ENCODE measurements at regions not wholly inside any gene's neighbourhood (a gene's known extent, or its start where the extent isn't known, plus 50 kb on each side); places are given as distances from the start of the nearest gene placed in this dataset.

- no peak for TF ChIP-seq CTCF (conservative IDR thresholded peaks at IDR 0.05; ENCODE audit: low read depth, low read length)
- no peak for TF ChIP-seq EZH2 (IDR thresholded peaks at IDR 0.05; ENCODE audit: low read length, unreplicated experiment)
Observed at GRCh38 chr12:76680940-76681339, 83.0 kb upstream of the ZDHHC17 start.
